GM18517 (cell line): ENCODE measurements at regions not wholly inside any gene's neighbourhood (a gene's known extent, or its start where the extent isn't known, plus 50 kb on each side); places are given as distances from the start of the nearest gene placed in this dataset.

Source experiments
- ATAC-seq: cut with Tn5 transposase; IDR thresholded peaks from one replicate; pipeline ENCODE4 v1.9.1; 2021; ENCODE audit warnings: mild to moderate bottlenecking, moderate library complexity; ENCODE audit not compliant: unreplicated experiment

DNA sequence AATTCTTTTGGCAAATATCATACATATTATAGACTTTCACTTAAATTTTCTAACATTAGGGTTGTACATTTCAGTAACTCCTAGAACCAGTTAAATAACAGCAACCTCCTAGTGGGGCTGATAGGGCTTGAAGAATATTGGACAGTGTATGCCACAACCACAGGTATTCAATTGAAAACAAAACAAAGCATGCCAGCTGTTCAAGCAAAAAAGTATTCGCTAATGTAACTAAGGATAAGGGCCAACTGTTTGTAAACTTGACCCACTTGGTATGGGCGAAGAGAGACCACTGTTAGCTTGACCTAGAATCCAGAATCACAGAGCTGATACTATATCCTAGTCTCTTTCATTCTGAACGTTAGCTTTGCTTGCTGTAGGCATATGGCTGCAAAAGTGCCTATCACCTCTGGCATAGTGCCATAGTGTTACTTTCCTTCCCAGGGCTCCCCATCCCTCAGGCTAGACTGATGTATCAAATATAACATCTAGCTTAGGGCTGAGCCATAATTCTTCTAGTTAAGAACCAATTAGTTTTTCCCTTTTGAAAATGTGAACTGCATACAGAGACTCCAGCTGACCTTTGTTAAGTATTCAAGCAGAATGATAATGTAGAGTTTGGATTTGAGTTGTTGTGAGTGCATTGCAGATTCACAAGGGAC, 458.8 kb upstream of the NRXN1 start:
- ATAC-seq: no peak

DNA sequence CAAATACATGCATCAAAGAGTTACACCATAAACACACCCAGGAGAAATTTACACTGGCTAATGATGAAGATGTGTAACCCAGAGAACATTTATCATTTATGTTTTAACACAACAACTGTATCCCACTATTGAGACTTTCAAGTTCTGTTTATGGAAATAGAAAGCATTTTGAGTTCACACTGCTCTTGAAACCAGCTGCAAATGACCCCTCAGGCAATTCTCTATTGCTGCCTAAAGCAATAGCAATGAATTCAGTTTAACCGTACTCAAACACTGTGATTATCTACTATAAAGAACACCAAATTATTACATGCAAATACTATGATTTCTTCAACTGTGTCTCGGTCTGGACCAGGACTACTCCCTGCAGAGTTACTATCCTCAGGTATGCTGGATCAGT, 452.7 kb upstream of the NRXN1 start:
- no peak for ATAC-seq

DNA sequence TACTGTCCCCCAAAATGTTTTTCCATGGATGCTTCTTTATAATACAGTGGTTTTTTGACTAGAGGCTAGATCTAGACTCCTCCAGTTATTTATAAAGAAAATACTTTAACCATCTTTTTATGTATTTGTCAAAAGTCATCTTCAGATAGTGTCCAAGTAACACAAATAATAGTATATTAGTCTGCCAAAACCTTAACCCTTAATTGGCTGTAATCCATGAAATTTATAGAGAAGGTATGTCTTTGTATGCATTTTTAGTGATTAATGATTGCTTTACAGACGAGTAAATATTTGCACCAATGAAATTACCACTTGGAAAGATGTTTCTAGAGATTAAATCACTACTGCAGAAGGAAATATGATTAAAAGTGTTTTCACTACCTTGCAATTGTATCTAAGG, 451.8 kb upstream of the NRXN1 start:
- ATAC-seq: no peak

DNA sequence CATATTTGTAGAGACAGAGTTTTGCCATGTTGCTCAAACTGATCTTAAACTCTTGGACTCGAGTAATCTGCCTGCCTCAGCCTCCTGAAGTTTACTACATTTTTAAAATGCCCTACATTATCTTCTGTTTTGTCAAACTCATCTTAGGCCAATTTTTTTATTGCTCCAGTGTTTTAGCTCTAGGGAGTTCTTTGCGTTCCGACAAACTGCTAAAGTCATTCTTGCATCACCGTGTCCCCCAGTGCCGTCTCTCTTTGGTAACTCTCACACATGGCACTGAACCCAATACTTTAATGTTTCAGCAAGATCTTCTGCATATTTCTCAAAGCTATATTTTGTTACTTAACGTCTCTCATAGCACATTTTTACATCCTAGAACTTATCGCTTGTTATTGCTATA, 440.9 kb upstream of the NRXN1 start:
- no peak for ATAC-seq

DNA sequence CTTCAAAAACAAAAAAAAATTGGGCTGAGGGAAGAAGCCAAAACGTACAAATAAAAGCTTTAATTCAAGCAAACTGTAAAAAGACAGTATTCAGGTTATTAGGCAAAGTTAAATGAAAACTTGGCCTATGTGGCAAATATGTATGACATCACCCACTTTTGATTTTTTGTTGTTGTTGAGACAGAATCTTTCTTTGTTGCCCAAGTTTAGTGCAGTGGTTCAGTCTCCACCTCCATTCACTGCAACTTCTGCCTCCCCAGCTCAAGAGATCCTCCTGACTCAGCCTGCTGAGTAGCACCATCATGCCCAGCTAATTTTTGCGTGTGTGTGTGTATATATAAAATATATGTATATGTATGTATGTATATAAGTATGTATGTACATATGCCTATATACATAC, 440.4 kb upstream of the NRXN1 start:
- ATAC-seq: no peak

DNA sequence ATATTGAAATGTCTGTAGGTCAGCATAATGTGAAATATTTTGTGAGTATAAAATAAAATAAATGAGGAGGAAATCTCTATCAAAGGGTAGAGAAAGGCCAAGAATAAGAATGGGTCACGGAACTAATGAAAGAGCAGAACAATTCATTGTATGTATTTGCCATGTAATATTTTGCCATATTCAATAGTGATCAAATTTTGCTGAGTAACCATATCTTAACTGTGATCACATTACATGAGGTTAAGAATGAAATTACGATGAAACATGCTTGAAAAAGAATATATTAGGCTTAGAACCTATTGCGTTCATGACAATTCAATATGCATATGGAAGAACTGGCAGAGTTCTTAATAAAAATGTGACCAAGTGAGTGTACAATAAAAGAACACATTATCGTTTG, 437.2 kb upstream of the NRXN1 start:
- no peak for ATAC-seq

DNA sequence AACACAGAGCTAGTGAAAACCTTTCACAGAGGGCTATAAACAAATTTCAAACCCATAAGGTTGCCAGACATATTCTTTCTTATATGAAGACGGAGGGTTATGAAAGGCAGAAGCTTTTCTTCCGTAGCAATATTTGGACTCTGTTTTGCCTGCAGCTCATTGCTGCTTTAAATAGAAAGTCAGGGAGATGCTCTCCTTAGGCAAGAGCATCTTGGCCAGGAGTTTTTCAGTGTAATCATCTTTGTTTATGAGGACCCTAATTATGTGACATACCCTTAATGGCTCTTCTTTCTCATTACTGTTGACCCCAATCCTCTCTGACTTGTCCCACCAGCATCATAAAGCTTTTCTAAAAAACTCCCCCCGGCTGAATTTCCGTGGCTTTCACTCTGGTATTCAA, 433.4 kb upstream of the NRXN1 start:
- ATAC-seq: no peak

DNA sequence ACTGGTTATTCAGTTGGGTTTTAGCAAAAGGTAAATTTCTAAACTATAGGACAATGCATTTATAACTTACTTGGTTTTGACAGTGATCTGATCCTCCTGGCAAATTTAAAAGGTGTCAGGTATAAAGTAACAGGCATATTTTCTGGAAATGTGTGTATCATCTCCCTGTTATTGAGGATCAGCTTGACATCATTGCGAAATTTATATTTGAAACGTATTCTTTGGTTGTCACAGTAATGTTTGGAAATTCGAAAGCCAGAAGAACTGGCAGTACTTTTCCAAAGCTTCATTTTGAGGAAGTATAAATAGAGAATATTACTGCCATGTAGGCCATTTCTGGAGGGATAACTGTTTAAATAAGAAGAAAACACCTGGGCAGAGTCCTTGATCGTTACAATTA, 422.2 kb upstream of the NRXN1 start:
- ATAC-seq: no peak

DNA sequence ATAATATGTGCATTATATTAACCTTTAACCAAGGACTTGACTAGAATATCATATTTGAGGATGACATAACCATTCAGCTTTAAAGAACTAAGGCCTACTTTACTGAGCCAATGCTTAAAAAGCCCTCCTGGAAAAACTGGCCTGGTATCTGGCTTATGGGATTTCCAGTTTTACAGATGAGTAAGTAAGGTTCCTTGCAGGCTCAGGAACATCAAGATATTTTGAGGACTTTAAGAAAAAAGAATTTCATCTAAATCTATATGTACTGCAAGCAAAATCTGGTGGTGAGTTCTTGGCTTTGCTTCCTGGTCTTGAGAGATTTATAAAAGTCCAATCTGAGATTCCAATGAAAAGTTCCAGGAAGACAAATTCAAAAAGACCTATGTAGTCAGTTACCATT, 417.0 kb upstream of the NRXN1 start:
- ATAC-seq: no peak

DNA sequence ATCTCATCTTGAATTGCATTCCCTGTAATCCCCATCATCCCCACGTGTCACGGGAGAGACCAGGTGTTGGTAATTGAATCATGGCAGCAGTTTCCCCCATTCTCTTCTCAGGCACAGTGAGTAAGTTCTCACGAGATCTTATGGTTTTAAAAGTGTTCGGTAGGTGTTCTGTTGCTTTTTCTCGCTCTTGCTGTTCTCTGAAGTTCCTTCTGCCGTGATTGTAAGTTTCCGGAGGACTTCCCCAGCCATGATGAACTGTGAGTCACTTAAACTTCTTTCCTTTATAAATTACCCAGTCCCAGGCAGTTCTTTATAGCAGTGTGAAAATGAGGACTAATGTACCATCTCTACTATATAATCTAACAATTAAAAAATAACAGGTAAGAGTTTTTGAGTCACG, 409.9 kb upstream of the NRXN1 start:
- no peak for ATAC-seq

DNA sequence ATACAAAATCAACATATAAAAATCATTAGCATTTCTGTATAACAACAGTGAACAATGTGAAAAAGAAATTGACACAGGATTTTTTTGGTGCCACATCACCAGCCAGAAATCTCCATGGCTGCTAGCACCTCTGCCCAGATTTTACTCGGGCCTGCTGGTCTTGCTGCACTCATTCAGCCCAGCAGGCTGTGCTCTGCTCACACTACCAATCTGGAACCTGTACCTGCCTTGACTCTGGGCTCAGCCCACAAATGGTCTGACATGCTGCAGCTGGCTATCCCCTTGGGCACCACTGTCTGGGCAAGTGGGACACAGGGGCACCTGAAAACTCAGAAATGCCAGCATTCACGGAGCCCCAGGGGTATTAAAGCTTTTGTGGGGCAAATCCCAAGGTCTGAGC, 392.5 kb upstream of the NRXN1 start:
- ATAC-seq: no peak

DNA sequence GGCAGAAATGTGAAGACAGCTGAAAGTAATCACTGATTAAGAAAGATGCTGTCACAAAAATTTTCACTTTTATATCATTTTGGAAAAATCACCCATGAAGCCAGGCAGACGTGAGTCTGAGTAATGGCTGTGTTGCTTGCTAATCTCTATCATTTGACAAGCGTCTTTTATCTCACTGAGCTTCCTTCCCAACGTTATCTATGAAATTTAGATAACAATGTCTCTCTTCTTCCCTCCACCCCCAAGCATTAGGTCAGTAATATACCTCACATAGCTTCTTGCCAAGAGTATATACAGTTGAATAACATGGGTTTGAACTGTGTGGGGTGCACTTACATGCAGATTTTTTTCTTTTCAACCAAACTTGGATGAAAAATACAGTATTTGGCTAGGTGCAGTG, 388.6 kb upstream of the NRXN1 start:
- ATAC-seq: no peak

DNA sequence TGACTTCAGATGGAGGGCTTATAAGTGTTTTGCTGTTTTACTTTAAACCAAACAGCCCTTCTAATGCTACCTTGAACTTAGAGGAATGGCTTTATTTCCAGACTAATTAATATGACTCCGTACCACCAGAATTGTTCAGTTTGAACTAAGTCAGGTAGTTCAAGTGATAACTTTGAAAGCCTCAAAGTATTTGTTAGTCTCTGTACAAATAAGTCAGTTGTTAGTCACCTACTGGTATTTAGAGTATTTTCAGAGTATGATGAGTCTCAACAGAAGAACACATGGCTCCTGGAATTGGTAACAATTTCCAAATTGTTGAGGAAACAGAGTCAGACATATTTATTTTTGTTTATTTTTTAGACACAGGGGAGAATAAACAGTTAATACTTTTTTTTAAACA, 381.8 kb upstream of the NRXN1 start:
- no peak for ATAC-seq

DNA sequence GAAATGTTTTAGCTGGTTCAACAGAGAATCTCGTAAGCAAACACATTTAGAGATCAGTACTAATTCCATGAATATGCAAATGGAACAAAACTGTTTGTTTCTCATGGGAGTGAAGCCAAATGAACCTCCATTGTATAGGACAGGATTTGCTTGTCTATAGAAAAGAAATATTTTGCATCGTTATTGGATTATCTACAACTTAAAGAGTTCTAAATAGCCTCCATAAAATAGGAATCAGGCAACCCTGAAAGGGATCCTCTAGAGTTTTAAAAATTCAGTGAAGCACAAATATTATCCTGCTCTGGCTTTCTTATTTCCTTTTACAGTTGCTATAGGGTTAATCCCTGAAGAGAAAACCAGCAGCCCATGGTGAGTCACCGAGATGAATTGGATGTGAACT, 378.4 kb upstream of the NRXN1 start:
- no peak for ATAC-seq

DNA sequence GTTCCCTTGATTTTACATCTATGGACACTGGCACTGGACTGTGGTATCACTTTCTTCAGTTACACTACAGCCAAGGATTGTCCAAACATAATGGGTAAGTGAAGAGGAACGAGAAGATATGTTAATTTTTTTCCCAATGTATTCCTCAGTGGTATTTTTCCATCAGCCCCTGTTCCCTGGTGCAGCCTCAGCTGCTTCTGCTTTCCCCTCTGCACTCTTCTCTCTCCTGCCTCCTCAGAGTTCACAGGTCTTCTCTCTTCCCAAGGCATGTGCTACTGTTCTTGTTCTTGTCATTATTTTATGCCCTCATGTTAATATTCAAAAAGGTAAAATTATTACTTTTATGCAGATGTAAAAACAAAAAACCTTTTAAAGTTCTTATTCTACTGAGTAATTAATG, 378.0 kb upstream of the NRXN1 start:
- no peak for ATAC-seq

DNA sequence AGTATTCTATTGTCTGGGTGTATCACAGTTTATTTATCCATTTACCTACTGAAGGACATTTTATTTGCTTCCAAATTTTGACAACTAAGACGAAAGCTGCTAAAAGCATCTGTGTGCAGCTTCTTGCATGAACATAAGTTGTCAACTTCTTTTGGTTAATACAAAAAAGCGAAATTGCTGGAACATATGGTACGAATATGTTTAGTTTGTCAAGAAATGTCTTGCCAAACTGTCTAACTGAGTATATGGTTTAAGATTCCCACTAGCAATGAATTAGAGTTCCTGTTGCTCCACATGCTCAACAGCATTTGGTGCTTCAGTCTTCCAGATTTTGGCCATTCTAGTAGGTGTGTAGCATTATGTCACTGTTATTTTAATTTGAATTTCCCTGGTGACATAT, 372.3 kb upstream of the NRXN1 start:
- ATAC-seq: no peak

DNA sequence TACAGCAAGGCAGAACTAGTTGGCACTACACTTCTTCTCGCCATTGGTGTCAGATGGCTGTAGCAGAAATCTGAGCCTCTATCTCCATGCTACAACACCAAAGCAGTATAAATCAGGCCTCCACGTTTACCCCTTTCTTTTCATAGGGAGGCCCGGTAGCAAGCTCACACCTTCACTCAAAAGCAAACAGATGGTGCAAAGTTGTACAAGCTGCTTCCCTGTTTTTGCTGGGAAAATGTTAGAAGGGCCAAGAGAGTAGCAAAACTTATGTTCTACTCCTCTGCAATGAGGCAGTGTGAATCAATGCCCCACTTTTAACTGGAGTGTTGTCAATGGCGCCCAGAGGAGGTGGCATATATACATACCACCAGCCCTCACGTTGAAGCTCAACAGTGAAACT, 369.6 kb upstream of the NRXN1 start:
- ATAC-seq: no peak

DNA sequence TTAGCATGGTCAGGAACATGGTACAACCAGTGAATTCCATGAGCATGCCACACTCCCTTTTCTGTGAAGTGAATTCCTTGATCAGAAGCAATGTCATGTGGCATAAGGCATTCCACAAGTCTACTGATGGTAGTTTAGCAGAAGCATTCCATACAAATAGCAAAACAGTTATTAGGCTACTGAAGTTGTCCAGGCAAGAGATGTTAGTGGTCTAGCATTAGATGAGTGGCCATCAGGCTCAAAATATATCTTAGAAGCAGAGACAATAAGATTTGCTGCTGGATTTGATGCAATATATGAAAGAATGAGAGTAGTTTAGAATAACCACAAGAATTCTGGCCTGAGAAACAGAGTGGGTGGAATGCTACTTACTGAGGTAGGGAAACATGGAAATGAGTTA, 355.3 kb upstream of the NRXN1 start:
- ATAC-seq: no peak

DNA sequence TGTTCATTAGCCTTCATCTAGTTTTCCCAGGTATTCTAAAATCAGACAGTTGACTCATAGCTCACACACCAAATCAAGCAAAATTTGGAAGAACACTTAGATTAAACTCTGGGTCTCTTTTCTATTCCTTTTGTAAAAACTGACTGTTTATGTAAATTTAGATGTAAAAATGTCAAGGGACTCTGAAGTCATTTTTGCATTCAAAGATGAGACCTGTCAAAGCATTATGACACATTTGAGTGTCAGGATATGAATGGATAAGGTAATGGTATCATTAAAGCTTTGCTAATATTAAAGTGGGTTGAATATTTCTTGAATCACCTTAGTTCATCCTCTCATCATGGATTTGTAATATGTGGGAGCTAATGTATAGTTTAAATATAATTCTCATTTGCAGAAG, 348.1 kb upstream of the NRXN1 start:
- ATAC-seq: no peak

DNA sequence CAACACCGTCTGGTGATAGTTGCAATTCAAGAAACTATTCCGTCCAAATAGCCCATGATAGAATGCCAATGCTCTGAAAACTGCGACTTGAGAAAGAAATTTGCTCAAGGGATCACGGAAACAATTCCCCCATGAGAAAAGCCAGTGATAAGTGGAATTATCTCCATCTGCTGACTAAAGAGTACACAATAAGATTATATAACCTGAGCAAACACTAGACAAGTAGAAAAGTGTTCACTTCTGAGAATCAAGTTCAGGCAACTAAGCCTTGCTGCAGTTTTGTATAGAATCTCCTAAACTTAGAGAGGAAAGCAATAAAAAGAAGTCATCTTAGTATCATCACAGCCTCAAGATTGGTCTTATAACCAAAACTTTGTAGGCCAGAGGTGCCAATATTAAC, 336.3 kb upstream of the NRXN1 start:
- ATAC-seq: no peak

DNA sequence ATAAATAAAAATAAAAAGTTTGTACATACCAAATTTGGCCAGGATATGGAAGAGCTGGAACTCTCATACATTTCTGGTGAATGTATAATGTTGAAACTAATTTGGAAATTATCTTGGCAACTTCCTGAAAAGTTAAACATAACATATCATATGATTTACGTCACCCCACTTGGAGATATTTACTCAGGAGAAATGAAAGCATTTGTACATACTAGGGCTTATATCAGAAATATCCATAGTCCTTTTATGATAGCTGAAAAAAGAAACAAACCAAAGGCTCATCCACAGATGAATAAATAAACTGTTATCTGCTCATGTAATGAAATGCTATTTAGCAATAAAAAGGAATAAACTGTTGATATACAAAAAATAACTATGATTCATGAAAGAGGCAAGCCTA, 318.2 kb upstream of the NRXN1 start:
- no peak for ATAC-seq

DNA sequence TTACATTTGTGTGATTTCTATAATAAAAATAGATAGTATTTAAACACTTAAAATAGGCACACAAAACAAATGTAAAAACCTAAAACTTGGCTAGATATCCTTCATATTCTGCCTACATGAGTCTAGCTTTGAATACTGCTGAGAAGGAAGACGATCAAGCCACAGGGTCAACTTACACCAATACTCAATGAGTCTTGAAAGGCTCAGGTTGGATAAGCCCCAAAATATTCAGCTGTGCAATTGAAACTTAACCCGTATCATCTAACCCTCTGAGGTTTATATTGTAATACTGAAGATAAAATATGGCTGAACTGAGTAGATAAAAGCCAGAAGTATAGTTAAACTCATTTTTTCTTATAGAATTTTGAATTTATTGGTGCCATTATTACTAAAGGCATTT, 313.0 kb upstream of the NRXN1 start:
- ATAC-seq: no peak
